HepG2 (cell line): ENCODE measurements at regions not wholly inside any gene's neighbourhood (a gene's known extent, or its start where the extent isn't known, plus 50 kb on each side); places are given as distances from the start of the nearest gene placed in this dataset.

ENCODE experiments used
- ATAC-seq: fragments of 200-7000 bp; cut with Tn5 transposase; 3 replicates; pipeline ENCODE4 v1.9.1; 2020; ENCODE audit warnings: mild to moderate bottlenecking, moderate library complexity
- BruUV-seq: library from RNA; stranded (reverse); fragments of 400-500 nt; replicated peaks from 2 replicates; lab custom pipeline; 2021; lab: Mats Ljungman, UMichigan
- CTCF ChIA-PET: fragments of 300-600 bp; formaldehyde crosslinking; extraction: SDS; loops from one replicate; lab custom pipeline; 2021; ENCODE audit warnings: low total read pairs, inconsistent platforms, low intra/inter-chr PET ratio; lab: Yijun Ruan, JAX
- POLR2A ChIA-PET: fragments of 350-600 bp; sonication (Branson Sonifier 250); formaldehyde crosslinking; loops from one replicate; lab custom pipeline; 2020; ENCODE audit warnings: antibody characterized with exemption, inconsistent platforms; lab: Yijun Ruan, JAX
- DNase-seq: peaks from one replicate; pipeline ENCODE4 v3.0.0-alpha.2; 2015; ENCODE audit warnings: low spot score
- FAIRE-seq: peaks from 3 replicates; lab custom pipeline; 2011; peaks lifted over from hg19 to GRCh38; lab: Jason Lieb, UNC
- H2AFZ ChIP-seq: one replicate; pipeline ENCODE4 v1.6.1; 2011; ENCODE audit warnings: low read length, inconsistent platforms
- H3K27ac ChIP-seq: fragments of 300-600 bp; 3 replicates; pipeline ENCODE4 v1.8.0; 2011; ENCODE audit warnings: mixed run types, mild to moderate bottlenecking, mixed read lengths, low read length, inconsistent platforms; ENCODE audit not compliant: insufficient read depth; ENCODE audit errors: extremely low read length
- H3K27me3 ChIP-seq, 2 experiments: fragments of 200-600 bp in 1 of 2; 2 replicates in 1 of 2; 3 replicates in 1 of 2; pipeline versions ENCODE4 v1.6.0 to v1.8.0; 2011; ENCODE audit warnings: low read length in 2 of 2, mild to moderate bottlenecking in 2 of 2, moderate library complexity in 2 of 2, inconsistent platforms in 1 of 2; ENCODE audit not compliant: insufficient read depth in 2 of 2, control insufficient read depth in 1 of 2
- H3K36me3 ChIP-seq, 2 experiments: fragments of 200-600 bp in 1 of 2; replicated peaks in 1 of 2; 2 replicates in 1 of 2; 3 replicates in 1 of 2; pipeline versions ENCODE4 v1.5.1 to v1.8.0; 2011; ENCODE audit warnings: low read length in 2 of 2, inconsistent platforms in 1 of 2; ENCODE audit not compliant: insufficient read depth in 2 of 2, control insufficient read depth in 1 of 2
- H3K4me1 ChIP-seq: 2 replicates; pipeline ENCODE4 v1.5.1; 2012; ENCODE audit warnings: low read length, inconsistent platforms; ENCODE audit not compliant: insufficient read depth
- H3K4me2 ChIP-seq: 2 replicates; pipeline ENCODE4 v1.6.0; 2011; ENCODE audit warnings: low read depth, low read length, inconsistent platforms
- H3K4me3 ChIP-seq, 3 experiments: fragments of 200-600 bp in 1 of 3; sonication (generic), shearing (Covaris generic) in 1 of 3; replicated peaks in 1 of 3; 2 replicates each; pipeline ENCODE4 v1.5.1; 2011 to 2016; ENCODE audit warnings: low read length in 3 of 3, inconsistent platforms in 2 of 3, low read depth in 2 of 3, mild to moderate bottlenecking in 2 of 3, control low read depth in 1 of 3, mixed read lengths in 1 of 3; ENCODE audit not compliant: insufficient read depth in 1 of 3
- H3K79me2 ChIP-seq: one replicate; pipeline ENCODE4 v1.6.1; 2011; ENCODE audit warnings: low read length, inconsistent platforms; ENCODE audit not compliant: insufficient read depth
- H3K9ac ChIP-seq: 2 replicates; pipeline ENCODE4 v1.6.0; 2011; ENCODE audit warnings: mild to moderate bottlenecking, low read depth, low read length, inconsistent platforms; ENCODE audit not compliant: insufficient read depth
- H3K9me3 ChIP-seq: 2 replicates; pipeline ENCODE4 v1.5.1; 2012; ENCODE audit warnings: mild to moderate bottlenecking, low read length
- H4K20me1 ChIP-seq: 2 replicates; pipeline ENCODE4 v1.6.0; 2011; ENCODE audit warnings: inconsistent platforms, mild to moderate bottlenecking, low read length, moderate library complexity; ENCODE audit not compliant: insufficient read depth
- AHDC1 ChIP-seq: sonication (generic); formaldehyde crosslinking; IDR thresholded peaks from 2 replicates; pipeline ENCODE4 v1.5.1; 2020; ENCODE audit warnings: mild to moderate bottlenecking, missing genetic modification reagents, borderline replicate concordance
- KAT8 ChIP-seq: IDR thresholded peaks from 2 replicates; pipeline ENCODE4 v1.6.1; 2016; ENCODE audit warnings: missing genetic modification reagents, missing compliant biosample characterization
- MAZ ChIP-seq, 2 experiments: sonication (generic) in 1 of 2; formaldehyde crosslinking in 1 of 2; IDR thresholded peaks; 2 replicates each; pipeline versions ENCODE4 v1.5.0 to v1.6.1; 2012 to 2020; ENCODE audit warnings: low read depth in 2 of 2, mild to moderate bottlenecking in 2 of 2, borderline replicate concordance in 1 of 2, improper control_type of control experiment in 1 of 2, low read length in 1 of 2, missing genetic modification reagents in 1 of 2, moderate library complexity in 1 of 2
- PRDM4 ChIP-seq: sonication (generic); formaldehyde crosslinking; IDR thresholded peaks from 2 replicates; pipeline ENCODE4 v1.9.0; 2021; ENCODE audit warnings: missing genetic modification reagents, borderline replicate concordance
- RBM39 ChIP-seq: fragments of 200-400 bp; formaldehyde crosslinking; IDR thresholded peaks from one replicate; pipeline ENCODE4 v1.6.1; 2018; ENCODE audit warnings: antibody characterized with exemption, mild to moderate bottlenecking, low read depth, low read length; ENCODE audit not compliant: poor library complexity, severe bottlenecking
- RFX5 ChIP-seq: IDR thresholded peaks from 2 replicates; pipeline ENCODE4 v1.6.1; 2011; ENCODE audit warnings: low read depth, low read length, improper control_type of control experiment
- YEATS4 ChIP-seq: sonication (generic); formaldehyde crosslinking; IDR thresholded peaks from 2 replicates; pipeline ENCODE4 v1.4.0; 2020; ENCODE audit warnings: missing genetic modification reagents, borderline replicate concordance
- ZBTB38 ChIP-seq: sonication (generic); formaldehyde crosslinking; IDR thresholded peaks from 2 replicates; pipeline ENCODE4 v1.5.1; 2020; ENCODE audit warnings: mild to moderate bottlenecking, missing genetic modification reagents
- ZC3H13 ChIP-seq: sonication (generic); formaldehyde crosslinking; IDR thresholded peaks from 2 replicates; pipeline ENCODE4 v1.8.1; 2023; ENCODE audit warnings: mild to moderate bottlenecking, missing genetic modification reagents, moderate library complexity
- ZMYM2 ChIP-seq: sonication (generic); formaldehyde crosslinking; IDR thresholded peaks from 2 replicates; pipeline ENCODE4 v1.8.0; 2022; ENCODE audit warnings: mild to moderate bottlenecking, missing genetic modification reagents
- ZNF337 ChIP-seq: sonication (generic); formaldehyde crosslinking; IDR thresholded peaks from 2 replicates; pipeline ENCODE4 v1.5.1; 2020; ENCODE audit warnings: missing genetic modification reagents, low read depth, mild to moderate bottlenecking, borderline replicate concordance
- ZNF501 ChIP-seq: sonication (generic); formaldehyde crosslinking; IDR thresholded peaks from 2 replicates; pipeline ENCODE4 v1.5.1; 2020; ENCODE audit warnings: mild to moderate bottlenecking, moderate library complexity, missing genetic modification reagents
- ZNF605 ChIP-seq: sonication (generic); formaldehyde crosslinking; IDR thresholded peaks from 2 replicates; pipeline ENCODE4 v1.8.0; 2022; ENCODE audit warnings: mild to moderate bottlenecking, missing genetic modification reagents
- ZNF614 ChIP-seq: IDR thresholded peaks from 2 replicates; pipeline ENCODE4 v1.6.1; 2018; ENCODE audit warnings: missing biosample characterization, missing genetic modification reagents, inconsistent platforms, borderline replicate concordance
- WGBS: methylation state at CpG from one replicate; pipeline ENCODE4 v1.1.6; 2017; ENCODE audit warnings: low lambda C conversion rate; 5-methylcytosine and 5-hydroxymethylcytosine counted together
- in situ Hi-C: cut with HindIII; loops from 2 replicates; pipeline ENCODE4 v1.10.0; 2017; ENCODE audit warnings: low pct_unique_long_range_greater_than_20kb; ENCODE audit not compliant: extremely low pct_ligation_motif_present
- intact Hi-C: fragments of 100-400 bp; cut with micrococcal nuclease; formaldehyde crosslinking; loops from one replicate; pipeline ENCODE4 v1.10.0; 2022; ENCODE audit not compliant: unreplicated experiment

- intact Hi-C loops: no loop called here
- Histone ChIP-seq H3K79me2 (no peaks in the 10 kb centered on the region), H3K9me3 (peaks cover 9% of the 10 kb centered on the region; the same call in 1 of the 2 replicates), H3K27ac (no peak overlapping the region), H3K9ac (no peak overlapping the region), H3K4me1 (peaks cover 81% of the 10 kb centered on the region), H3K27me3 (no peaks in the 10 kb centered on the region), H3K4me3 (no peak overlapping the region), H4K20me1 (no peaks in the 10 kb centered on the region), H3K36me3 (no peaks in the 10 kb centered on the region), H2AFZ (no peak overlapping the region), H3K4me2 (no peak overlapping the region)
- no TSS peak for BruUV-seq
- ATAC-seq (no peak), DNase-seq (no peak), FAIRE-seq (no peak)
- peak; percentile 39; the same call in 1 of the 2 replicates for TF ChIP-seq ZNF501
- TF ChIP-seq KAT8 (CRISPR knock-in tag): no peak
- TF ChIP-seq RBM39: no peak
- peak; percentile 28; the same call in 1 of the 2 replicates for TF ChIP-seq ZNF605
- no peak for TF ChIP-seq ZNF337 (CRISPR knock-in tag)
- no peak for TF ChIP-seq ZMYM2 (CRISPR knock-in tag)
- TF ChIP-seq ZC3H13: no peak
- TF ChIP-seq MAZ (IDR thresholded peaks at IDR 0.05; ENCODE audit: borderline replicate concordance, low read depth, low read length): no peak
- TF ChIP-seq MAZ (CRISPR knock-in tag; IDR thresholded peaks at IDR 0.05; ENCODE audit: low read depth): no peak
- no peak for TF ChIP-seq RFX5
- TF ChIP-seq ZNF614 (CRISPR knock-in tag): no peak
- TF ChIP-seq YEATS4: no peak
- TF ChIP-seq ZBTB38 (CRISPR knock-in tag): peak; percentile 50; the same call in 1 of the 2 replicates
- TF ChIP-seq AHDC1: no peak
- no peak for TF ChIP-seq PRDM4 (CRISPR knock-in tag)
- ChIA-PET POLR2A (interaction anchor here (2.2 to 2.5 kb wide), 2 partner anchors 12 to 30 kb away, joined by 10 to 16 read pairs; no protein-coding TSS in a partner anchor), CTCF (no interaction called here)
- WGBS: 92% methylated on average over 5 of the region's 5 CpGs
- in situ Hi-C loops: no loop called here
Observed at GRCh38 chr2:234850818-234851217, 101.0 kb upstream of the SH3BP4 start.
